Motor neuron (in vitro differentiated cells): ENCODE measurements at regions not wholly inside any gene's neighbourhood (a gene's known extent, or its start where the extent isn't known, plus 50 kb on each side); places are given as distances from the start of the nearest gene placed in this dataset.
A peak's percentile ranks its signal among the peaks of the same experiment; 100 is the strongest.
"Not testable (repeated sequence)": the region's sequence is repeated elsewhere in the genome, so short reads cannot be mapped to it uniquely, and the experiment has no call there.

Experiments used
- ATAC-seq, 8 experiments: fragments of 200-7000 bp; cut with Tn5 transposase; replicated peaks in 6 of 8; 2 replicates each; pipeline ENCODE4 v1.8.0; 2021; ENCODE audit warnings: mild to moderate bottlenecking in 8 of 8, moderate library complexity in 8 of 8
- H3K27ac ChIP-seq, 2 donors: fragments of 250-450 bp; sonication (Bioruptor Pico); 2 replicates each; pipeline ENCODE4 v1.9.0; 2021; ENCODE audit warnings: antibody characterized with exemption in 2 of 2, mild to moderate bottlenecking in 2 of 2, moderate library complexity in 1 of 2
- H3K4me1 ChIP-seq, 2 donors: fragments of 250-450 bp; sonication (Bioruptor Pico); replicated peaks in 1 of 2; 2 replicates each; pipeline ENCODE4 v1.6.1; 2021; ENCODE audit warnings: antibody characterized with exemption in 2 of 2, mild to moderate bottlenecking in 2 of 2, moderate library complexity in 1 of 2
- H3K4me3 ChIP-seq, 5 donors: fragments of 250-450 bp; sonication (Bioruptor Pico); 2 replicates each; pipeline ENCODE4 v1.9.0; 2021; ENCODE audit warnings: antibody characterized with exemption in 5 of 5, mild to moderate bottlenecking in 5 of 5, moderate library complexity in 4 of 5
- WGBS, 10 experiments: fragments of 450-650 bp; shearing (Covaris generic); methylation state at CpG; one replicate each; pipeline ENCODE4 v1.0.0; 2022; 5-methylcytosine and 5-hydroxymethylcytosine counted together
- in situ Hi-C, 9 experiments: fragments of 400-800 bp; cut with MboI; loops; one replicate each; pipeline ENCODE4 v1.15.0; 2021; ENCODE audit warnings: low sequenced_read_pairs in 9 of 9, low pct_unique_long_range_greater_than_20kb in 2 of 9; ENCODE audit not compliant: unreplicated experiment in 9 of 9

GRCh38 chr2:87691899-87692592, 55.8 kb upstream of the PLGLB2 start:
- no CpG with 5 or more reads among the region's 1 CpG for WGBS, 10 experiments
- H3K27ac ChIP-seq, H3K4me3 ChIP-seq, H3K4me1 ChIP-seq, in situ Hi-C loops, ATAC-seq: not testable (repeated sequence)

GRCh38 chr2:87692914-87693313, 55.0 kb upstream of the PLGLB2 start:
- no CpG with 5 or more reads among the region's 2 CpGs for WGBS, 10 experiments
- peak in 1 of 8 experiments; percentile 22 for ATAC-seq
- H3K4me1 ChIP-seq, H3K4me3 ChIP-seq, in situ Hi-C loops, H3K27ac ChIP-seq: not testable (repeated sequence)

- H3K4me1 ChIP-seq, ATAC-seq, H3K27ac ChIP-seq, in situ Hi-C loops, H3K4me3 ChIP-seq: not testable (repeated sequence)
- no CpG with 5 or more reads among the region's 1 CpG for WGBS, 10 experiments
These were observed 54.0 kb upstream of the PLGLB2 start for GRCh38 chr2:87693882-87694281.

- H3K27ac ChIP-seq, ATAC-seq, H3K4me3 ChIP-seq, in situ Hi-C loops, H3K4me1 ChIP-seq: not testable (repeated sequence)
- no CpG with 5 or more reads among the region's 9 CpGs for WGBS, 10 experiments
These were observed 52.1 kb upstream of the PLGLB2 start for GRCh38 chr2:87695596-87696323.
